HG03196 (cell line): ENCODE measurements at regions not wholly inside any gene's neighbourhood (a gene's known extent, or its start where the extent isn't known, plus 50 kb on each side); places are given as distances from the start of the nearest gene placed in this dataset.

Experiments
- ATAC-seq: cut with Tn5 transposase; IDR thresholded peaks from one replicate; pipeline ENCODE4 v1.9.1; 2021; ENCODE audit not compliant: unreplicated experiment

- ATAC-seq = no peak
Observed at GRCh38 chr4:96166806-96167205, 326.9 kb downstream of the PDHA2 start.

GRCh38 chr4:96170198-96170597 lies 330.3 kb downstream of the PDHA2 start:
- no peak for ATAC-seq

DNA sequence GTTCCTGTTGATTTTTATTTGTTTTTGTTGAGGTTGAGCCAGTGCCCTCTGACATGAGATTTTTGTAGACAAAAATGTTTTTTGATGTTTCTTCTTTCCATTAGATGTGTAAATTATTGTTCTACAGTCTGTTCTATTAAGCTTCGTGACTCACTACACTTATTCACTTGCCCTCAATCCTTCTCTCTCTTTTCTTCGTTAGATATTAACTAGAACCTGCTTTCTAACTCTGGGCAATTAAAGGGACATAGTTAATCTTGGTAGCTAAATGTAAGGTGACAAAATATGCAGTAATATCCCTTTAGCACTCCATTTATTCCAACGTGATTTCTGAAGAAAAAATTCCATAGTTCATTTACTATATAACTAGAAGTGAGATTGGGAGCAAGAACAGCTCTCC lies 333.9 kb downstream of the PDHA2 start:
- no peak for ATAC-seq

DNA sequence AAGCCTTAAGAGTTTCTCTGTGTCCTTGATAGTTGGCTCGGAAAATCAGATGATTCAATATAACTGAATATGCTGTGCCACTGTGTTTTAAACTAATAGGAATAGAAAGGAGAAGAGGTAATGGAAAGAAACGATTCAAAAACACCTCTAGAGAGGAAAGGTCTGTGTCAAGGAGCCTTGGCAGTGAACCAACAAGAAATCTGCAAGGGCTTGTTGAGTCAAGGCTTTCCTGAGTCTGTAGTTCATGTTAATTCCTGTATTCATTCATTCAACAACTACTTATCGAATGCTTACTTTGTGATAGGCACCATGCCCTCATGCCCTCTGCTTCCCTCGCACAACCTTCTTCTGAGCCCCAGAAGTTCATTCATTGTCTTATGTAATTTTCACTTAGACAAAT lies 336.0 kb downstream of the PDHA2 start:
- no peak for ATAC-seq

DNA sequence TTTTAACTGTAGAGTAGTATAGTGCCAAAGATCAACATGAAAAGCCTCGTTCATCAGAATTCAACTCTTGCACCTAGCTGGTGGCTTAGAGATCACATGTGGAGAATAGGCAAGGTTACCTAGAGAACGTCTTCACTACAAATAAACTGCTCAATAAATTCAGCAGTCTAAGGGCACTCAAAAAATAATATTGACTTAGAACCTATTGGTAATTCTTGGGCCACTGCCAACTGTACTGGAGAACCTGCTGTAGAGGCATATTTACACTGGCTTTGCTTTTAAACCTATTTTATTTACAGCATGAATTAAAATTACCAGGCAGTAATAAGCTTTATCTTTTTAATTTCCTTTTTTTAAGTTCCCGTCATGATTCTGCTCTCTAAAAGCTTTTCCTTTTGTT lies 343.7 kb downstream of the PDHA2 start:
- ATAC-seq = no peak

DNA sequence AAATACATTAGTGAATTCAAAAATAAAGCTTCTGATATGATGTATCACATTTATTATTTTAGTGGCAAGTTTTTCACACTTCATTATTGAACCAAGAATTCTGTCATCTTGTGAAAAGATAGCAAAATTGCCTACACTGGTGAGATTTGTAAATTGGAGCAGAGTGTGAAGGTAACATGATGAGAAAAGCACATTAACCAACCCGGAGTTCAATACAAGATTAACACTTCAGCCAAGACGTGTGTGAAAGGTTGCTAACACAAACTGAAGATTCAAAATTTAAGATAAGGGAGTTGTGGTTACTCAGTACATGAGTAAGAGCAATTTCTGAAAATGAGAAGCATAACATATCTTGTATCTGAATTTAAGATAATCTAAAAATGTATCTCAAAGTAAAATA lies 346.7 kb downstream of the PDHA2 start:
- no peak for ATAC-seq

DNA sequence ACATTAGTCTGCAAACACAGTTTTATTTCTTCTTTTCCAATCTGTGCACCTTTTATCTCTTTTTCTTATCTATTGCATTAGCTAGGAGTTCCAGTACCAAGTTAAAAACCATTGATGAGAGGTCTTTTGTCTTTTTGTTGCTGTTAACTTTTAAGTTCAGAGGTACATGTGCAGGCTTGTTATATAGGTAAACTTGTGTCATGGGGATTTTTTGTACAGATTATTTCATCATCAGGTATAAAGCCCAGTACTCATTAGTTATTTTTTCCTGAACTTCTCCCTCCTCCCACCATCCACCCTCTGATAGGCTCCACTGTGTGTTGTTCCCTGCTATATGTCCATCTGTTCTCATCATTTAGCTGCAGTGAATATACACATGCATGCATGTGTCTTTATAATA lies 349.9 kb downstream of the PDHA2 start:
- ATAC-seq = no peak

- ATAC-seq = no peak
Observed at GRCh38 chr4:96193061-96193460, 353.2 kb downstream of the PDHA2 start.

DNA sequence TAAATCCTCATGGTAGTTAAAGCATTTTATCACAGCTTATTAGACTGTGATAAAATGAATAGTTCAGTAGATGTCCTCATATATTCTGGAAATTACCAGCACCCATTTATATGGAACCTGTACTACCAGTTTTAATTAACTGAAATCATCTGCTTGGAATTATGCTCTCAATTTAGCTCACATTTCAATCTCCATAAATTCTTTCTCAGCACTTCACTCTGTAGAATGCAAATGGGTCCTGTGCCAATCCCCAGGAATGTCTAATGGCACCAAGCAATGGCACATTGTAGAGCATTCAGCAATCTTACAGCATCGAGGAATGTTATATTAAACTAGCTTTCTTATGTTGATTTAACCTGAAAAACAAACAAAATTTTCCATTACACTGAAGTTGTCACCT lies 355.1 kb downstream of the PDHA2 start:
- no peak for ATAC-seq

DNA sequence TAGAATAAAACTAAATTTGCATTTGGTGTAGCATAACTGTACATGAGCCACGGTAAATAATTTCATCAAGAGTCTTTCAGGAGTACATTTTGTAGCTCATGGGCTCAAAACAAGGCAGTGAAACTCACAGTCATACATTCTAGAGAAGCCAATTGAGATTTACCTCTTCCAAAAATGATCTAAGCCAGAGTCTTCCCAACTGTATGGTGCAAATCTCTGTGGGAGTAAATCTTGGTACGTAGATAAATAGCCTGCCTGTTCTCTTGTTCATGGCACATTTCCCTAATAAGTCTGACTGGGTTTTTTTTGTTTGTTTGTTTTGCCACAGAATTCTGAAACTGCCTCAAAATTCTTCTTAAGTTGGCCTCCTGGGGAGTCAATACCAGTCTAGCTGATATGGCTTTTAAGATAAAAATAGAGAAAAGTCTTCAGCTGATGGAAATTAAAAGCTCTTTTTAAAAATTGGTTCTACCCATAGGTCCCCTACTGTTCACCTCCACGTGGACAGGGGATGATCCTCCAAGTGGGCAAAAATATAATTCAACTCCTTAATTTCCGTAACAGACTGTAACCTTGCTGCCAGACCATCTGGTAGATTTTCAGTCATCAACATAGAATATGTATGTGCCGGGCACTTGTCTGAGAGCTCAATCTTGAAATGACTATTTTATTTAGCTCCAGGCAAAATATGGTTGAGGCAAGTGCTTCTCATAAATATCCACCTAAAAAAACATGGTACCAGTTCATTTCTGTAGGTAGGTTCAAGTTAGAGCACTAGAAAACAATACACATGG lies 365.4 kb downstream of the PDHA2 start:
- ATAC-seq = no peak

- no peak for ATAC-seq
Observed at GRCh38 chr4:96227515-96227914, 387.6 kb downstream of the PDHA2 start.

DNA sequence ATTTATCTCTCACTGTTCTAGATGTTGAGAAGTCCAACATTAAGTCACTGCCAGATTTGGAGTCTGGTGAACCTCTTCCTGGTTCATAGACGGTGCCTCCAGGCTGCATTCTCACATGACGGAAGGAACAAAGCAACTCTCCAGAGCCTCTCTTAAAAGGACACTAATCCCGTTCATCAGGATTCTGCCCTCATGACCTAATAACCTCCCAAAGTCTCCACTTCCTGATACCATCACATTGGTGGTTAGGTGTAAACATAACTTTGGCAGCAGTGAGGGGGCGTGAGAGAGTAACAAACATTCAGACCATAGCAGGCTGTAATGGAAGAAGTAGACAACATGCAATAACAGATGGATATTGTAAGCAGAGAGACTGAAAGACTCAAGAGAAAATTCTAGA lies 388.6 kb downstream of the PDHA2 start:
- ATAC-seq = no peak

- ATAC-seq = no peak
Observed at GRCh38 chr4:96240041-96240440, 400.1 kb downstream of the PDHA2 start.

DNA sequence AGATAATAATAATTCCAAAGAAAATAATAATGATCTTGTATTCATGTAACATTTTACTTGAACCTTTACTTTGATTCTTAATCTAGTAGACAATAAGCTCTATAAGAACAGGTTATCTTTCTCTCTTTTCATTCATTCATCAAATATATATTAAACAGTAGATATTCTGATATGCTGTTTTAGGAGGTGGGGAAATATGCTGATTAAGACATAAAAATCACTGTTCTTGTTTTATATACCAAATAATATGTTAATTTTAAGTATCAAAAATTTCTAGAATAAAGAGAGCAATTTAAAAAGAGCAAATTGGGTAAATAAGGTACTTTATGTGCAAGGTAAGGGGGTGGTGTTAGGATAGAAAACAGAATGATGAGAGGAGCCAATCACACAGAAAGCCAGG lies 401.9 kb downstream of the PDHA2 start:
- ATAC-seq = no peak

GRCh38 chr4:96247096-96247495 lies 407.2 kb downstream of the PDHA2 start:
- no peak for ATAC-seq

- no peak for ATAC-seq
Observed at GRCh38 chr4:96248225-96248624, 408.3 kb downstream of the PDHA2 start.

- ATAC-seq = no peak
Observed at GRCh38 chr4:96260064-96260682, 420.3 kb downstream of the PDHA2 start.

- ATAC-seq = no peak
Observed at GRCh38 chr4:96262057-96262456, 422.2 kb downstream of the PDHA2 start.

- no peak for ATAC-seq
Observed at GRCh38 chr4:96263291-96263690, 423.4 kb downstream of the PDHA2 start.

- ATAC-seq = no peak
Observed at GRCh38 chr4:96264941-96265463, 425.1 kb downstream of the PDHA2 start.

- ATAC-seq = no peak
Observed at GRCh38 chr4:96293806-96294205, 453.9 kb downstream of the PDHA2 start.

GRCh38 chr4:96295143-96295741 lies 455.3 kb downstream of the PDHA2 start:
- ATAC-seq = no peak
